GM11168 (cell line): ENCODE measurements at regions not wholly inside any gene's neighbourhood (a gene's known extent, or its start where the extent isn't known, plus 50 kb on each side); places are given as distances from the start of the nearest gene placed in this dataset.
"Not testable (repeated sequence)": the region's sequence is repeated elsewhere in the genome, so short reads cannot be mapped to it uniquely, and the experiment has no call there.

Source experiments
- in situ Hi-C: fragments of 300-500 bp; cut with MboI; formaldehyde crosslinking; loops from one replicate; pipeline ENCODE4 v1.12.0; 2022; ENCODE audit warnings: low sequenced_read_pairs; ENCODE audit not compliant: unreplicated experiment

GRCh38 chr10:64130152-64130551, 609.0 kb downstream of the REEP3 start:
- in situ Hi-C loops = no loop called here

- in situ Hi-C loops = no loop called here
Observed at GRCh38 chr10:64134676-64135075, 613.5 kb downstream of the REEP3 start.

- in situ Hi-C loops = no loop called here
Observed at GRCh38 chr10:64142395-64142794, 621.2 kb downstream of the REEP3 start.

- in situ Hi-C loops = no loop called here
Observed at GRCh38 chr10:64148607-64149006, 627.4 kb downstream of the REEP3 start.

- in situ Hi-C loops = no loop called here
Observed at GRCh38 chr10:64156166-64156565, 635.0 kb downstream of the REEP3 start.

- in situ Hi-C loops = no loop called here
Observed at GRCh38 chr10:64158551-64158950, 637.4 kb downstream of the REEP3 start.

- in situ Hi-C loops = no loop called here
Observed at GRCh38 chr10:64159910-64160872, 639.0 kb downstream of the REEP3 start.

- in situ Hi-C loops = no loop called here
Observed at GRCh38 chr10:64170791-64171190, 649.6 kb downstream of the REEP3 start.

- in situ Hi-C loops = no loop called here
Observed at GRCh38 chr10:64173826-64174225, 652.6 kb downstream of the REEP3 start.

GRCh38 chr10:64174666-64175255, 653.6 kb downstream of the REEP3 start:
- in situ Hi-C loops = no loop called here

GRCh38 chr10:64175271-64175962, 654.2 kb downstream of the REEP3 start:
- in situ Hi-C loops = no loop called here

GRCh38 chr10:64182671-64183070, 661.5 kb downstream of the REEP3 start:
- in situ Hi-C loops = no loop called here

GRCh38 chr10:64191286-64191685, 670.1 kb downstream of the REEP3 start:
- in situ Hi-C loops = no loop called here

GRCh38 chr10:64196638-64197315, 675.6 kb downstream of the REEP3 start:
- in situ Hi-C loops = no loop called here

- in situ Hi-C loops = no loop called here
Observed at GRCh38 chr10:64201936-64202335, 680.7 kb downstream of the REEP3 start.

GRCh38 chr10:64204504-64204903, 683.3 kb downstream of the REEP3 start:
- in situ Hi-C loops = not testable (repeated sequence)

- in situ Hi-C loops = no loop called here
Observed at GRCh38 chr10:64206409-64206808, 685.2 kb downstream of the REEP3 start.

- in situ Hi-C loops = no loop called here
Observed at GRCh38 chr10:64209561-64209960, 688.4 kb downstream of the REEP3 start.

GRCh38 chr10:64210211-64210610, 689.0 kb downstream of the REEP3 start:
- in situ Hi-C loops = no loop called here

GRCh38 chr10:64211466-64211865, 690.3 kb downstream of the REEP3 start:
- in situ Hi-C loops = no loop called here
